ENCODE measurements at regions not wholly inside any gene's neighbourhood (a gene's known extent, or its start where the extent isn't known, plus 50 kb on each side); places are given as distances from the start of the nearest gene placed in this dataset.

DNA sequence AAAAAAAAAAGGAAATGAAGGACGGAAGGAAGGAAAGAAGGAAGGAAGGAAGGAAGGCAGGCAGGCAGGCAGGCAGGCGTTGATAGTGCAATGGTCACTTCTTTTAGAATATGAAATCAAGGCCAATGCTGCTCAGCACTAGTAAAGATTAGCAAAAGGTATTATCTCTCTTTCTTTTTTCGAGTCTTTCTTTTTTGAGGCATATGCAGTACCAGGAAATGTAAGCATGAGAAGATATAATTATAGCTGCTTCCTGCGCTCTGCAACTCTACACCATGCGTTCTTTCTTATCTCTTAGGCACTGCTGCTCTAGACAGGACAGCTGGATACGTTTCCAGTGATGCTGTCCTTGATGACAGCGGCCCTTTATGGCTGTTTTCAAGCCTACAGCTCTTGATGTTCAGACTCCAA, 1512.5 kb upstream of the B3GALT2 start:
- peak; percentile 51 to 87 (median 70) for ATAC-seq
- Histone ChIP-seq H3K27me3 (no peaks in the 10 kb centered on the region), H3K36me3 (no peaks in the 10 kb centered on the region), H3K4me3 (no peak overlapping the region), H3K27ac (peak overlapping the region in 1 of 12 donors; percentile 18), H3K9me3 (no peaks in the 10 kb centered on the region), H3K4me1 (no peaks in the 10 kb centered on the region)
- intact Hi-C loops (cut with DNase I) = no loop called here
- 10 to 17% (median 12%) methylated on average over 7 of the region's 7 CpGs for WGBS, 4 donors
- no peak for DNase-seq
- no peak for TF ChIP-seq POLR2A (IDR thresholded peaks at IDR 0.05)
- TF ChIP-seq, protein P1, sequence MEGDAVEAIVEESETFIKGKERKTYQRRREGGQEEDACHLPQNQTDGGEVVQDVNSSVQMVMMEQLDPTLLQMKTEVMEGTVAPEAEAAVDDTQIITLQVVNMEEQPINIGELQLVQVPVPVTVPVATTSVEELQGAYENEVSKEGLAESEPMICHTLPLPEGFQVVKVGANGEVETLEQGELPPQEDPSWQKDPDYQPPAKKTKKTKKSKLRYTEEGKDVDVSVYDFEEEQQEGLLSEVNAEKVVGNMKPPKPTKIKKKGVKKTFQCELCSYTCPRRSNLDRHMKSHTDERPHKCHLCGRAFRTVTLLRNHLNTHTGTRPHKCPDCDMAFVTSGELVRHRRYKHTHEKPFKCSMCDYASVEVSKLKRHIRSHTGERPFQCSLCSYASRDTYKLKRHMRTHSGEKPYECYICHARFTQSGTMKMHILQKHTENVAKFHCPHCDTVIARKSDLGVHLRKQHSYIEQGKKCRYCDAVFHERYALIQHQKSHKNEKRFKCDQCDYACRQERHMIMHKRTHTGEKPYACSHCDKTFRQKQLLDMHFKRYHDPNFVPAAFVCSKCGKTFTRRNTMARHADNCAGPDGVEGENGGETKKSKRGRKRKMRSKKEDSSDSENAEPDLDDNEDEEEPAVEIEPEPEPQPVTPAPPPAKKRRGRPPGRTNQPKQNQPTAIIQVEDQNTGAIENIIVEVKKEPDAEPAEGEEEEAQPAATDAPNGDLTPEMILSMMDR (IDR thresholded peaks at IDR 0.05) = peak in 1 of 12 donors; percentile 6

DNA sequence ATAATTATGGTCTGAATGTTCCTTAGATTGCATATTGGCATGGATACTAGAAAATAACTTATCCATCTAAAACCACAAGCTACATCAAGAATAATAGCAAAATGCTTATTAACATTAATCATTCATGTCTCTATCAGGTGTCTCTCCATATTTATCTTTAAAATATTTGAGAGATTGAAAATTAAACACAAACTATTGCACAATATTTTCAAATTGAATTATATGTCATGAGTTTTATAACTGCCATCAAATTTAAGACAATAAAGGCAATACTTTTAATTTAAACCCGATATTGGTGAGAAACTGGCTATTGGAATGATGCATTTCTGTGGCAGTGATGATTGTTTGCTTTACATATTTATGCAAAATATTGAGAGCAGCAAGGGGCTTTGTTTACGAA, 1506.8 kb upstream of the B3GALT2 start:
- no peaks in the 10 kb centered on the region for H3K9me3 ChIP-seq
- DNase-seq (no peak), ATAC-seq (no peak)
- WGBS, 4 donors = 79 to 91% (median 85%) methylated on average over 2 of the region's 2 CpGs
- no peaks in the 10 kb centered on the region for H3K4me1 ChIP-seq
- H3K27me3 ChIP-seq = no peaks in the 10 kb centered on the region
- TF ChIP-seq, protein P1 (IDR thresholded peaks at IDR 0.05) = no peak
- no peak overlapping the region for H3K4me3 ChIP-seq
- no peaks in the 10 kb centered on the region for H3K36me3 ChIP-seq
- H3K27ac ChIP-seq = no peak overlapping the region
- intact Hi-C loops (cut with DNase I) = no loop called here

DNA sequence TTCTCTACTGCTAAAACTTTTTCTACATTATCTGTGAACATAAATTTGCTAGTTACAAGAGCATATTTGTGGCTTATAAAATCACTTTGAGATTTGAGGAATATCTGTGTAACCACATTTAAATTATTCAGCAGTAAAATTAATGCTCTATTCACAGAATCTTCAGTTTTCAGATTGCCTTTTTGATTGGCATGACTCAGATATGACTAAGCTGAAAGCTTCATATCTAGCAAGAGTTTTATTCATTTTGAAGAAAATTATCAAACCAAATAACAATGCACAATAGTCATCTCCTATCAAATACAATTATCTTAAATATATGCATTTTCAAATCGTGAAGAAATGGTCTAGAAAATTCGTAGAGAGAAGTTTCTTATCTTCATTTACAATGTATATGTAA, 1498.2 kb upstream of the B3GALT2 start:
- intact Hi-C loops (cut with DNase I) = no loop called here
- no peaks in the 10 kb centered on the region for H3K27me3 ChIP-seq
- H3K27ac ChIP-seq = no peak overlapping the region
- H3K4me3 ChIP-seq = no peak overlapping the region
- WGBS, 4 donors = 47 to 56% (median 51%) methylated on average over 2 of the region's 2 CpGs
- TF ChIP-seq, protein P1 (IDR thresholded peaks at IDR 0.05) = no peak
- TF ChIP-seq POLR2A (IDR thresholded peaks at IDR 0.05) = no peak
- ATAC-seq (no peak), DNase-seq (no peak)
- no peaks in the 10 kb centered on the region for H3K36me3 ChIP-seq
- H3K4me1 ChIP-seq = no peaks in the 10 kb centered on the region
- no peaks in the 10 kb centered on the region for H3K9me3 ChIP-seq

DNA sequence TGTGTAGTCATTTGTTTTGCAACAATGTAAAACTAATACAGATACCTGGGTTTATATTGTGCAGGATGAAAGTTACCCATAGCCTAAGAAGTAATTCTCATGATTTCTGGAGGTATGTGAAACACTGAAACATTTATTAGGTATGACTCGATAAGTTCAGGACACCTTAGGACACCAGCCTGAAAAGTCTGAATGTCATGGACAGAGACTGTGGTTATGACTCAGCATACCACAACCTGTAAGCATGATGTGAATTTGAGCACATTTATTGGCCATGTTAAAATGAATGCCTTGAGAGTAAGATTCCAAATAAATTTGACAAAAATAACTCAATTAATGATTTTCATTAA, 1471.7 kb upstream of the B3GALT2 start:
- no peak for TF ChIP-seq POLR2A (IDR thresholded peaks at IDR 0.05)
- TF ChIP-seq, protein P1 (IDR thresholded peaks at IDR 0.05) = no peak
- ATAC-seq (no peak), DNase-seq (no peak)
- Histone ChIP-seq H3K9me3 (peaks cover 0 to 4% (median 0%) of the 10 kb centered on the region in 12 donors), H3K27ac (no peak overlapping the region), H3K36me3 (no peaks in the 10 kb centered on the region), H3K27me3 (no peaks in the 10 kb centered on the region), H3K4me3 (no peak overlapping the region), H3K4me1 (no peaks in the 10 kb centered on the region)
- 84 to 96% (median 87%) methylated on average over 1 of the region's 1 CpG for WGBS, 4 donors
- intact Hi-C loops (cut with DNase I) = no loop called here

Data from heart left ventricle (tissue), 16 donors.